Activated B cell treated with CpG ODN at 0.5 μM for 24 hours (primary cell): ENCODE measurements at regions not wholly inside any gene's neighbourhood (a gene's known extent, or its start where the extent isn't known, plus 50 kb on each side); places are given as distances from the start of the nearest gene placed in this dataset.

Source experiments
- ATAC-seq: fragments of 200-7000 bp; cut with Tn5 transposase; one replicate; pipeline ENCODE4 v1.10.0; 2021; ENCODE audit warnings: low read depth, mild to moderate bottlenecking, moderate library complexity
- CTCF ChIA-PET: fragments of 350-600 bp; sonication (Branson Sonifier 250); formaldehyde crosslinking; loops from one replicate; lab custom pipeline; 2021; ENCODE audit warnings: antibody characterized with exemption; lab: Charles Lee
- POLR2A ChIA-PET: fragments of 350-600 bp; sonication (Branson Sonifier 250); formaldehyde crosslinking; loops from one replicate; lab custom pipeline; 2021; ENCODE audit warnings: antibody characterized with exemption; lab: Charles Lee
- DNase-seq: peaks from one replicate; pipeline ENCODE4 v3.0.0; 2022
- H3K27ac Mint-ChIP-seq: one replicate; pipeline ENCODE4 v1.8.0; 2020; ENCODE audit warnings: mixed read lengths
- H3K27me3 Mint-ChIP-seq: one replicate; pipeline ENCODE4 v1.8.0; 2021; ENCODE audit warnings: mixed read lengths
- H3K36me3 Mint-ChIP-seq: one replicate; pipeline ENCODE4 v1.8.0; 2021; ENCODE audit warnings: low read depth, mixed read lengths
- H3K4me1 Mint-ChIP-seq: one replicate; pipeline ENCODE4 v1.8.0; 2021; ENCODE audit warnings: mixed read lengths
- H3K4me3 Mint-ChIP-seq: one replicate; pipeline ENCODE4 v1.8.0; 2020; ENCODE audit warnings: mild to moderate bottlenecking, mixed read lengths
- H3K9me3 Mint-ChIP-seq: one replicate; pipeline ENCODE4 v1.8.0; 2020; ENCODE audit warnings: mixed read lengths
- intact Hi-C: fragments of 100-400 bp; cut with micrococcal nuclease; formaldehyde crosslinking; loops from one replicate; pipeline ENCODE4 v1.15.1; 2024
- TF ChIP-seq, protein P1 (sequence below): fragments of 200-600 bp; IDR thresholded peaks from one replicate; pipeline ENCODE4 v1.8.0; 2022; ENCODE audit warnings: antibody characterized with exemption, mild to moderate bottlenecking

DNA sequence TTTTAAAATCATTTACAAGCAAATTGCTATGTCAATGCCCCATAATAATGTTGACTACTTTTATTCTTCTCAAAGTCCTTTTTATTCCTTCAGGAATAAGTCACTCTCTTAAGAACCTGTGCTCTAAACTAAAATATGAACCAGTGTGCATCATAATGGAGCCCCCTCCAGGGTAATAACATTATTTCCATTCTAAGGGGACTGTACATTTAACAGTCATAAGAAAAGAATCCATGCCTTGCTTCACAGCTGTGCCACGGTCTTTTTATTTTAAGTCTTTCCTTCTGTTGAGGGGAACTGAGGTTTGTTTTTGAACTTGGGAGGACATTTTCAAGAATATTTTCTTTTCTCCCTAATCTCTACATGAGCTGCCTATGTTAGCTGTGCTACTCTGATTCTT is 297.6 kb downstream of the MAN2A1 start:
- CTCF ChIA-PET: no interaction called here
- intact Hi-C loops: no loop called here

DNA sequence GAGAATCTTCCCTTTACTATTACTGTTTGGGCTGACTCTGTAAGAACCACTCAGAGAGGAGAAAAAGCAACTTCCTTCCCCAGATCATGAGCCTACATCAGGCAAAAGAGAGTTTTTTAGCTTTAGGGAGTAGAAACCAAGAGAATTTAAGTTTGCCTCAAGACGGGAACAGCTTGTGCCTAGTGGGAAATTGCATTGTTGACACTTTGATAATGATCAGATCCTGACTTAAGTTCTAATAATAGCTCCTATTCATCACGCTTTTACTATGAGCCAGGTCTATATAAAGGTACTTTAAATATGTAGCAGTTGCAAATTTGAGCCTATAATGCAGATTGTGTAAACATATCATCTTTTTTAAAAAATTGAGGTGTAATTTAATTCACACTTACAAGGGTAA is 298.2 kb downstream of the MAN2A1 start:
- CTCF ChIA-PET: no interaction called here
- DNase-seq (no peak), ATAC-seq (no peak)
- Mint-ChIP-seq H3K4me3 (no peak overlapping the region), H3K4me1 (no peaks in the 10 kb centered on the region), H3K27me3 (peaks cover 7% of the 10 kb centered on the region), H3K27ac (no peak overlapping the region), H3K9me3 (no peaks in the 10 kb centered on the region), H3K36me3 (no peaks in the 10 kb centered on the region)
- intact Hi-C loops: no loop called here
- TF ChIP-seq, protein P1, sequence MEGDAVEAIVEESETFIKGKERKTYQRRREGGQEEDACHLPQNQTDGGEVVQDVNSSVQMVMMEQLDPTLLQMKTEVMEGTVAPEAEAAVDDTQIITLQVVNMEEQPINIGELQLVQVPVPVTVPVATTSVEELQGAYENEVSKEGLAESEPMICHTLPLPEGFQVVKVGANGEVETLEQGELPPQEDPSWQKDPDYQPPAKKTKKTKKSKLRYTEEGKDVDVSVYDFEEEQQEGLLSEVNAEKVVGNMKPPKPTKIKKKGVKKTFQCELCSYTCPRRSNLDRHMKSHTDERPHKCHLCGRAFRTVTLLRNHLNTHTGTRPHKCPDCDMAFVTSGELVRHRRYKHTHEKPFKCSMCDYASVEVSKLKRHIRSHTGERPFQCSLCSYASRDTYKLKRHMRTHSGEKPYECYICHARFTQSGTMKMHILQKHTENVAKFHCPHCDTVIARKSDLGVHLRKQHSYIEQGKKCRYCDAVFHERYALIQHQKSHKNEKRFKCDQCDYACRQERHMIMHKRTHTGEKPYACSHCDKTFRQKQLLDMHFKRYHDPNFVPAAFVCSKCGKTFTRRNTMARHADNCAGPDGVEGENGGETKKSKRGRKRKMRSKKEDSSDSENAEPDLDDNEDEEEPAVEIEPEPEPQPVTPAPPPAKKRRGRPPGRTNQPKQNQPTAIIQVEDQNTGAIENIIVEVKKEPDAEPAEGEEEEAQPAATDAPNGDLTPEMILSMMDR: no peak
- POLR2A ChIA-PET: no interaction called here

More for the DNA sequence above, 297.6 kb downstream of the MAN2A1 start:
- POLR2A ChIA-PET: no interaction called here
- ATAC-seq (no peak), DNase-seq (no peak)
- H3K27ac Mint-ChIP-seq: no peak overlapping the region
- H3K4me1 Mint-ChIP-seq: no peaks in the 10 kb centered on the region
- no peaks in the 10 kb centered on the region for H3K9me3 Mint-ChIP-seq
- H3K27me3 Mint-ChIP-seq: peaks cover 3% of the 10 kb centered on the region
- TF ChIP-seq, protein P1: no peak
- H3K4me3 Mint-ChIP-seq: no peak overlapping the region
- H3K36me3 Mint-ChIP-seq: no peaks in the 10 kb centered on the region

DNA sequence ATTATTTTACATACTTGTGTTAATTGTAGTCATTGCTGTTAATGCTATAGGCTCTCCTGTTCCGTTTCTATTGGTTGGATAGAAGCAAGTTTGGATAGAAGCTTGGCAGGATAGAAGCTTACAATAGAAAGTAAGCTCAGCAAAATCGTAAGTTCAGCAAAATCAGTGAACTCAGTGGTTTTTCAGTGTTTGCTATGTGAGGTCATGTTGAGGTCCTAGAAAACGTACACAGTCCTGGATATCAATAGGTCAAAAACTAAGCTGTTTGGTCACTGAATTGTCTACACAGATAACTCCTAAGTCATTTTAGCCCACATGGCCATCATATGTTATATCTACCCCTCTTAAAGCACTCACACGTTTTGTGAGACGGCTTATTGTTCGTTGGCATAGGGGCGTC is 299.4 kb downstream of the MAN2A1 start:
- CTCF ChIA-PET: no interaction called here
- no peaks in the 10 kb centered on the region for H3K9me3 Mint-ChIP-seq
- ATAC-seq (no peak), DNase-seq (no peak)
- no peak overlapping the region for H3K27ac Mint-ChIP-seq
- no peaks in the 10 kb centered on the region for H3K4me1 Mint-ChIP-seq
- intact Hi-C loops: no loop called here
- H3K27me3 Mint-ChIP-seq: peaks cover 7% of the 10 kb centered on the region
- H3K4me3 Mint-ChIP-seq: no peak overlapping the region
- TF ChIP-seq, protein P1: no peak
- H3K36me3 Mint-ChIP-seq: no peaks in the 10 kb centered on the region
- POLR2A ChIA-PET: no interaction called here

DNA sequence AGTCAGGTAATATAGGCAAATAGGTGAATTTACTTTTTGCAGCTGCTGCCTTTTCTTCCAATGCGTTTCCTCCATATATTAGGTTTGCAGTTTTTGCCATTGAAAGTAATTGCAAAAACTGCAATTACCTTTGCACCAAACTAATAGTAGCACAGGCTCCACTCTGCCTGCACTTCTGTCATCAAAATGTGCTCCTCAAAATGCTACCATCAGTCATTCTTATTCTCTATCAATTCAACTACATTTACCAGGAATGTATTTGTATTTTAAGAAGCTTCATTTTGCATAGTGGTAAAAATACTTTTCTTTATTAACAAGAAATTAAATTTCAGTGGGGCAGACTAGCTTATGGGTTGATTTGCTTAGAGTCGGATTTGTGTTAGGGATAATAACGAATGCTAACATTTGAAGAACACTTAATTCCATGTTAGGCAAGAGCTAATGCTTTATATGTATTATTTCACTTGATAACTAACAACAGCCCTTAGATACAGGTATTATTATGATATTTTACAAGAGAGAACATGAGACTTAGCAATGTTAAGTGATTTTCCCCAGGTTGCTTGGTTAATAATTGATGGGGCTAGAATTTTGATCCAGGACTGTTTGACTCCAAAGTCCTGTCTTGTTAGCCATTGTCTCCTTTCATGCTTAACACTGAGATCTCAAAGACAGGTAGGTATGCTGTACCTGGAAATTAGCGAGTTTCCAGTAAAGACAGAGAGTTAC is 300.4 kb downstream of the MAN2A1 start:
- ChIA-PET CTCF (no interaction called here), POLR2A (interaction anchor here (0.6 kb wide), 1 partner anchor 1197 kb away, joined by 3 read pairs; no protein-coding TSS in a partner anchor)
- H3K4me1 Mint-ChIP-seq: no peaks in the 10 kb centered on the region
- ATAC-seq (no peak), DNase-seq (no peak)
- intact Hi-C loops: no loop called here
- TF ChIP-seq, protein P1: no peak
- peaks cover 7% of the 10 kb centered on the region for H3K27me3 Mint-ChIP-seq
- no peak overlapping the region for H3K27ac Mint-ChIP-seq
- H3K9me3 Mint-ChIP-seq: no peaks in the 10 kb centered on the region
- H3K36me3 Mint-ChIP-seq: no peaks in the 10 kb centered on the region
- H3K4me3 Mint-ChIP-seq: no peak overlapping the region

DNA sequence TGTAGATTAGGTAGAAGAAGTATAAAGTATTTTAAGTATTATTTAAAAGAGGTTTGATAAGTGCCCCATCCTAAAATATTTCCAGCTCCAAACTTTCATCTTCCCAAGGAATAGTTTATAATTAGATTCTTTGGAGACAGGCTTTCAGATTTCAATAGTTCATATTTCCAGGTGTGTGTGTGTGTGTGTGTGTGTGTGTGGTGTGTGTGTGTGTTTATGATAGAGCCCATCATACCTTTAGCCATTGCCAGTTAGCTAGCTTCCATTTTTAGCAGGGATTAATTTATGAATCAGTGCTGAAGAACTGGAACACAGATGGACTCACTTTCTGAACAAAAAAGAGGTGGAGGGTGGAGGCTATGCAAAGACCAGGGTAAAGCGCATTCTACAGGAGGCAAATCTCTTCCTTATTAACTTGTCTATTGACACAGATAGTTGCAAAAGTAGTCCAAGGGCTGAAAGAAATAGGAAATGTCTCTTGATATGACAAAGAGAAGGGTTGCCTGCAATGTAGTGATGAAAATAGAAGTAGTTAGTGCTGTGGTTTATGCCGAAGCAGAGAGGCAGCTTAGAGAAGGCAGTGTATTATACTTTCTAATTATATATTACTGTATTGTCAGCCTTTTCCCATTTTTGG is 301.1 kb downstream of the MAN2A1 start:
- peaks cover 7% of the 10 kb centered on the region for H3K27me3 Mint-ChIP-seq
- ChIA-PET POLR2A (interaction anchor here (0.6 kb wide), 1 partner anchor 1198 kb away, joined by 3 read pairs; no protein-coding TSS in a partner anchor), CTCF (no interaction called here)
- ATAC-seq (no peak), DNase-seq (no peak)
- no peak overlapping the region for H3K27ac Mint-ChIP-seq
- no peaks in the 10 kb centered on the region for H3K9me3 Mint-ChIP-seq
- no peak overlapping the region for H3K4me3 Mint-ChIP-seq
- intact Hi-C loops: no loop called here
- no peaks in the 10 kb centered on the region for H3K36me3 Mint-ChIP-seq
- TF ChIP-seq, protein P1: no peak
- no peaks in the 10 kb centered on the region for H3K4me1 Mint-ChIP-seq
